ENCODE measurements at regions not wholly inside any gene's neighbourhood (a gene's known extent, or its start where the extent isn't known, plus 50 kb on each side); places are given as distances from the start of the nearest gene placed in this dataset.

DNA sequence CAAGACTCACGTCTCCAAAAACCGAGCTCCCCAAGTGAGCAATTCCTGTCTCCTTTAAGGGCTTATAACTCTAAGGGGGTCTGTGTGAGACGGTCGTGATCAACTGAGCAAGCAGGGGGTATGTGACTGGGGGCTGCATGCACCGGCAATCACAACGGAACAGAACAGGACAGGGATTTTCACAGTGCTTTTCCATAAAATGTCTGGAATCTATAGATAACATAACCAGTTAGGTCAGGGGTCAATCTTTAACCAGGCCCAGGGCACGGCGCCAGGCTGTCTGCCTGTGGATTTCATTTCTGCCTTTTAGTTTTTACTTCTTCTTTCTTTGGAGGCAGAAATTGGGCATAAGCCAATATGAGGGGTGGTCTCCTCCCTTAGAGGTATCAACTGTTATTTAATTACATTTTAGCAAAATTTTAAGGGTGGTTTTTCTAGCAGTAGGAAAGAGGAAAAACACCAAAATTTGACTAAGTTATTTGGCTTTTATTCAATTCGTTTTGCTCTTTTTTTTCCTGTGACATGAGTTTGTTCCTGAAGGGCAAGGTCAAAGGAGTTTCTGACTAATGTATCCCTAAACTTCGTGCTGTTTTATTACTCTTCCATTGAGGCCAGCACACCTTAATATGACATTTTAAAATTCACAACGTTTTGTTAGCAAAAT, 121.4 kb upstream of the SEC61G start:
- POLR2A ChIA-PET (ENCODE audit: unreplicated experiment): interaction anchor here (0.6 kb wide), 1 partner anchor 372 kb away, joined by 3 read pairs; no protein-coding TSS in a partner anchor
- Histone ChIP-seq H3K4me1 (ENCODE audit: control insufficient read depth, insufficient read depth, low read length) (peaks cover 1% of the 10 kb centered on the region; the same call in 1 of the 2 replicates), H3K27ac (ENCODE audit: insufficient read depth, low read length) (no peak overlapping the region), H4K5ac (ENCODE audit: low read depth, low read length) (no peak overlapping the region), H2BK15ac (ENCODE audit: low read depth, low read length) (no peak overlapping the region), H2AK9ac (replicated peaks; ENCODE audit: low read depth, low read length, poor library complexity) (no peak overlapping the region), H3K23ac (ENCODE audit: low read depth, low read length) (no peak overlapping the region), H3K27me3 (ENCODE audit: control insufficient read depth, insufficient read depth, low read length) (no peaks in the 10 kb centered on the region), H4K91ac (ENCODE audit: insufficient read depth, low read depth, low read length) (no peak overlapping the region), H3K14ac (replicated peaks; ENCODE audit: low read depth, low read length) (no peak overlapping the region), H3K9me3 (ENCODE audit: control insufficient read depth, insufficient read depth, low read length) (no peaks in the 10 kb centered on the region), H3K9me1 (ENCODE audit: insufficient read depth, low read length) (0 out of 2 replicates have a peak, but pooled peaks cover 2% of the 10 kb centered on the region), H3K18ac (ENCODE audit: low read depth, low read length) (no peak overlapping the region), H2BK120ac (ENCODE audit: low read depth, low read length) (no peak overlapping the region), H3K4me2 (ENCODE audit: low read depth, low read length) (no peak overlapping the region), H4K20me1 (ENCODE audit: insufficient read depth, low read length) (no peaks in the 10 kb centered on the region), H2BK20ac (ENCODE audit: low read depth, low read length) (no peak overlapping the region), H2AK5ac (ENCODE audit: low read depth, low read length) (no peak overlapping the region), H3K36me3 (ENCODE audit: control insufficient read depth, insufficient read depth, low read length) (no peaks in the 10 kb centered on the region), H4K8ac (ENCODE audit: low read depth in 2 of 2, low read length in 2 of 2) (no peak overlapping the region), H2BK5ac (ENCODE audit: low read depth, low read length, poor library complexity, severe bottlenecking) (no peak overlapping the region), H3K56ac (ENCODE audit: extremely low read depth, insufficient read depth, low read length) (no peak overlapping the region), H3K79me1 (ENCODE audit: low read depth in 1 of 2, low read length in 2 of 2) (no peaks in the 10 kb centered on the region), H3K9ac (ENCODE audit: low read depth, low read length) (no peak overlapping the region), H3K4ac (ENCODE audit: low read depth, low read length) (no peak overlapping the region), H3K4me3 (ENCODE audit: insufficient read depth, low read depth, low read length) (no peak overlapping the region), H2AFZ (replicated peaks; ENCODE audit: low read length, poor library complexity) (no peak overlapping the region)
- intact Hi-C loops (cut with micrococcal nuclease): no loop called here
- CTCF ChIA-PET: no interaction called here
- in situ Hi-C loops (cut with MboI; ENCODE audit: low sequenced_read_pairs): no loop called here
- TF ChIP-seq BHLHE40 (IDR thresholded peaks at IDR 0.05; ENCODE audit: low read depth, low read length) (no peak), RAD21 (IDR thresholded peaks at IDR 0.05; ENCODE audit: low read length) (no peak), CEBPB (IDR thresholded peaks at IDR 0.05; ENCODE audit: low read depth, low read length) (no peak), RFX5 (IDR thresholded peaks at IDR 0.05; ENCODE audit: low read depth, low read length) (no peak), MAZ (IDR thresholded peaks at IDR 0.05; ENCODE audit: borderline replicate concordance, low read depth, low read length) (no peak), MXI1 (IDR thresholded peaks at IDR 0.05; ENCODE audit: borderline replicate concordance, low read depth, low read length) (no peak), MAFK (IDR thresholded peaks at IDR 0.05; ENCODE audit: low read depth, low read length) (no peak), POLR2A (IDR thresholded peaks at IDR 0.05; ENCODE audit: low read depth, low read length) (no peak), NFE2L2 (IDR thresholded peaks at IDR 0.05; ENCODE audit: low read depth, low read length) (no peak)
- TF ChIP-seq, protein P1, sequence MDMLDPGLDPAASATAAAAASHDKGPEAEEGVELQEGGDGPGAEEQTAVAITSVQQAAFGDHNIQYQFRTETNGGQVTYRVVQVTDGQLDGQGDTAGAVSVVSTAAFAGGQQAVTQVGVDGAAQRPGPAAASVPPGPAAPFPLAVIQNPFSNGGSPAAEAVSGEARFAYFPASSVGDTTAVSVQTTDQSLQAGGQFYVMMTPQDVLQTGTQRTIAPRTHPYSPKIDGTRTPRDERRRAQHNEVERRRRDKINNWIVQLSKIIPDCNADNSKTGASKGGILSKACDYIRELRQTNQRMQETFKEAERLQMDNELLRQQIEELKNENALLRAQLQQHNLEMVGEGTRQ (IDR thresholded peaks at IDR 0.05; ENCODE audit: low read depth, low read length): no peak
- TF ChIP-seq, protein P2, sequence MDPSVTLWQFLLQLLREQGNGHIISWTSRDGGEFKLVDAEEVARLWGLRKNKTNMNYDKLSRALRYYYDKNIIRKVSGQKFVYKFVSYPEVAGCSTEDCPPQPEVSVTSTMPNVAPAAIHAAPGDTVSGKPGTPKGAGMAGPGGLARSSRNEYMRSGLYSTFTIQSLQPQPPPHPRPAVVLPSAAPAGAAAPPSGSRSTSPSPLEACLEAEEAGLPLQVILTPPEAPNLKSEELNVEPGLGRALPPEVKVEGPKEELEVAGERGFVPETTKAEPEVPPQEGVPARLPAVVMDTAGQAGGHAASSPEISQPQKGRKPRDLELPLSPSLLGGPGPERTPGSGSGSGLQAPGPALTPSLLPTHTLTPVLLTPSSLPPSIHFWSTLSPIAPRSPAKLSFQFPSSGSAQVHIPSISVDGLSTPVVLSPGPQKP (IDR thresholded peaks at IDR 0.05; ENCODE audit: borderline replicate concordance, low read depth, low read length): no peak
- no TSS peak for BruUV-seq (replicated peaks)
- ATAC-seq (ENCODE audit: low read depth): no peak
- no peak for DNase-seq
- dilution Hi-C loops (cut with HindIII; ENCODE audit: low sequenced_read_pairs, unreplicated experiment): no loop called here
- 79% methylated on average over 2 of the region's 11 CpGs; no CpG with 5 or more reads in 1 of the 2 experiments for WGBS, 2 experiments (ENCODE audit: extremely low coverage in 2 of 2, insufficient read length in 1 of 2)

All from IMR-90 (cell line).